Dedifferentiated amniotic fluid mesenchymal stem cell (primary cell): ENCODE measurements at regions not wholly inside any gene's neighbourhood (a gene's known extent, or its start where the extent isn't known, plus 50 kb on each side); places are given as distances from the start of the nearest gene placed in this dataset.
A peak's percentile ranks its signal among the peaks of the same experiment; 100 is the strongest.
"Not testable (repeated sequence)": the region's sequence is repeated elsewhere in the genome, so short reads cannot be mapped to it uniquely, and the experiment has no call there.

Experiments
- DNase-seq: peaks from one replicate; pipeline ENCODE4 v3.0.0-alpha.2; 2016; ENCODE audit errors: extremely low spot score

DNA sequence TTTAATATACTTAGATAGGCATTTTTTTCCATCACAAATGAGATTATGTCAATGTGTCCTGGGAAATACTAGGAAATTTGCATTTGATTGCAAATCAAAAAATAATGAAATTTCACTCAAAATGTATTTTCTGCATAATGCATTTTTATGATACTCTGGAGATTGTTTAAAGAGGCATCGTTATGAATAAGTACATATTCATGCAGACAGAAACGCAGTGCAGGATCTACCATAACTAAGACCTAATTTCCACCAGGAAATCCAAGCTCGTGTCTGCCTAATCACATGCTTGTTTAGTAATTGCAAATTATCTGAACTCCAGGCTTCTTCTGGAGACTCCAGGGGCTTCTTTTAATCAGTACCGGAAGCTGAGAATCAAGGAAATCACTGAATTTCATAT lies 163.5 kb upstream of the MXRA5 start:
- DNase-seq, result no peak

DNA sequence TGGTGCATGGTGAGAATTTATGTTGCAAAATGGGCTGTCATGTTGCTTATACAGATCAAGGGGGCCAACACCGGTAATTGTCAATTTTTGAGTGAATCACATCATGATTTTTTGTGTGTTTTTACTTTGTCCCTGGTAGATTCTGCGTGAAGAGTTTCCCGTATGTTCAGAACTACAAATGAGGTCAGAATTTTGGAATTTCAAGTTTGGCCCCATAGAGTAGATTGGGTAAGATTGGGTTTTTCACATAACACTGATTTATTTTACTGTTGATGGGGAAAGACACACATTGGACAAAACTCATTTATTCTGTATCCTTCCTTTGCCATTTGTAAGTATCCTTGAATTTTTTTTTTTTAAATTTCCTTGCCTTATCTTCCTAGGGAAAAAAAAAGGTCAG lies 158.5 kb upstream of the MXRA5 start:
- no peak for DNase-seq

- DNase-seq, result no peak
Observed at GRCh38 chrX:3501833-3502535, 155.5 kb upstream of the MXRA5 start.

- not testable (repeated sequence) for DNase-seq
Observed at GRCh38 chrX:3495836-3496769, 149.7 kb upstream of the MXRA5 start.

GRCh38 chrX:3493605-3494004 lies 147.2 kb upstream of the MXRA5 start:
- DNase-seq, result no peak

GRCh38 chrX:3485727-3486126 lies 139.3 kb upstream of the MXRA5 start:
- no peak for DNase-seq

- no peak for DNase-seq
Observed at GRCh38 chrX:3479026-3479425, 132.6 kb upstream of the MXRA5 start.

GRCh38 chrX:3476973-3477372 lies 130.5 kb upstream of the MXRA5 start:
- DNase-seq, result no peak

GRCh38 chrX:3470211-3470679 lies 123.8 kb upstream of the MXRA5 start:
- not testable (repeated sequence) for DNase-seq

- DNase-seq, result no peak
Observed at GRCh38 chrX:3468031-3468430, 121.6 kb upstream of the MXRA5 start.

DNA sequence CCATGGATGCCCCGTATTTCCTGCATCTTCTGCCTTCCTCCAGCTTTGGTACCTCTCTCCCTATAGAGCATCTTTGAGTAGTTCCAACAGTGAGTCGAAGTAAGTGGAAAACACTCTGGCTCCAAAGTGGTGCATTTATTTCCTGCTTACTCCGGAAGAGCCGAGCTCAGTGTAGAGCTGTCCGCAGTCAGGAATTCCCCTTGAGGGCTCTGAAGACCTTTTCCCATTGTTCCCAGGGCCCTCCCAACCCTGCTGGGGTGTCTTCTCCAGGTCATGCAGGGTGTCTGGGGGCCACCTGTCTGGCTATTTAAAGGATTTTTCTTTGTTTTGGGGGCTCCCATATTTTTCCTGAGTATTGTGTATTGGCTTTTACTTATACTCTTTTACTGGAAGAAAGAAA lies 118.6 kb upstream of the MXRA5 start:
- no peak for DNase-seq

GRCh38 chrX:3462166-3462508 lies 115.7 kb upstream of the MXRA5 start:
- no peak for DNase-seq

DNA sequence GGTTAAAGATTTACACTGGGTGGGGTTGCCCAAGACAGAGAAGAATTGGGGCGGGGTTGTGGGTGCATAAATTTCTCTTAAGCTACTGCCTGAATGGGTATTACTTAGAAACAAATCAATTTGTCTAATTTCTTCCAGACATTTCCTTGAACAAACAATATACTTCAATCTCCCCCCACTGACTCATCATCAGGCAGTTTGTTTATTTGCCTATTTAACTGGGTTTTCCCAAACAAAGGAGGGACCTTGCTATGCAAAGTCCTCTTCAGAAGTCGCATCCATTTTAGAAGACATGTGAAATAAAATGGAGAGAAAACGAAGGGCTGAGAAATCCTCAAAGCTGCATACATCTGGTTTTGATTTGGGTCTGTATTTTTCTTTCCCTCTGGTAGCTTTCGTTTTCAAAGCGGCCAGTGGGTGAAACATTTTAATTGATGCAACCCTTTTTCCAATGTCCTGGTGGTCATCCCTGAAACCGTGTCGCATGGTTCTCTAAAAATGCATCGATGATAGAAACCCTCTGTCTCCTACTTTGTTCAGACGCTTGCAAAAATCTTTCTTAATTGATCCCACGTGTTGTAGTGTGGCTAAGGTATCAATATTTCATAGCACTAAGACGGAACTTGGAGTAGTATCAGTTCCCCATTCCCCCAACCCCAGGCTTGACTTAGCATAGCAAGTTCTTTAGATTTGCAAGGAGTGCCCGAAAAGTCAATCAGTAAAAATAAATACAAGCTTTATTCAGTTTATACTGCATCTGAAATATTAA lies 115.1 kb upstream of the MXRA5 start:
- peak; percentile 39 for DNase-seq

DNA sequence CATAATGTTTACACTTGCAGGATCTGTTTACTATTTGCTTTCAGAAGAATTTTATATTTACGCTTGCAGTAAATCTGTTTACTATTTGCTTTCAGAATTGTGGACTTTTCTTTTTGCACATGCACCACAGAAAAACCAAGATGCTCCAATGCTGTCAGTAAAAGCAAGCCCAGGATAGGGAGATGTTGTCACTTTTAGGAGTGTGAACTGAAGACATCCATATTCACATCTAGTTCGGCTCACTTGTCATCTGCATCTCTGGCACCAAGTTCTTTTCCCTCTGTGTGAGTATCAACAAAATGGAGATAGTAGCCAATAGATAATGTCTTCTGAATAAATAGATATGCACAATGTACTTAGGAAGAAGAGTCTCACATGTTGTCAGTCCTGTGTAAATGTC lies 109.3 kb upstream of the MXRA5 start:
- DNase-seq, result no peak

DNA sequence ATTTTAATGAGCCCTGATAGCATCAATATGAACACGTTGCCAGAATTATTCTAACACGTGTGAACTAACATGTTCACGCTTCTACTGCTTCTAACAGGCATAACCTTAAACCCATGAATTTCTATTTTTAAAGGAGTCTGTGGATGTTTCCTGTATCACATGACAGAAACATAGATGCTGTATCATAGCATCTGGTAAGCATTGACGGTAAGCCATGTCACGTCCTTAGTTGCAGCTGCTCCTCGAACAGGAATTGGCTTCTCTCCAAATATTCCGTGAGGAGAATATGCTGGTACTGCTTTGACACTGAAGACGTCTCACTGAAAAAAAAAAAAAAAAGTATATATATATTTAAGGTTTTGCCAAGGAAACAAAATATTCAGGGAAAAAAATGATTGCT lies 105.1 kb upstream of the MXRA5 start:
- DNase-seq, result no peak

GRCh38 chrX:3450881-3451570 lies 104.6 kb upstream of the MXRA5 start:
- peak; percentile 46 for DNase-seq

DNA sequence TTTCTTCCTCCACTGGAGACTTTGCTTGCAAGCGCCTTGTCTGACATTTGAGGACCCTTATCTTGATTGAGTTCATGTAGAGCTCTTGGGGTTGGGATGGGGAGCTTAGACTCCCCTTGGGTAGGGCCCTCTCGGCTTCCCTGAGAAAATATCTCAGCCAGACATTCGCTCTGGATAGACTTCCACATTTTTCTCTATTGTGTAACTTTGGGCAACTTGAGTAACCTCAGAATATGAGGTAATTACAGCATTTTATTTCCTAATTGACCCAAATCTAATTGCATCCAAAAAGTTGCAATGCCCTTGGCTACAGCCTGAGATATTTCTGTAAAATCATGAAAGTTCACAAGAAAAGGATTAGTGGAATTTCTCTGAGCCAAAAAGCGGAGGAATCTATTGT lies 102.8 kb upstream of the MXRA5 start:
- peak; percentile 54 for DNase-seq

DNA sequence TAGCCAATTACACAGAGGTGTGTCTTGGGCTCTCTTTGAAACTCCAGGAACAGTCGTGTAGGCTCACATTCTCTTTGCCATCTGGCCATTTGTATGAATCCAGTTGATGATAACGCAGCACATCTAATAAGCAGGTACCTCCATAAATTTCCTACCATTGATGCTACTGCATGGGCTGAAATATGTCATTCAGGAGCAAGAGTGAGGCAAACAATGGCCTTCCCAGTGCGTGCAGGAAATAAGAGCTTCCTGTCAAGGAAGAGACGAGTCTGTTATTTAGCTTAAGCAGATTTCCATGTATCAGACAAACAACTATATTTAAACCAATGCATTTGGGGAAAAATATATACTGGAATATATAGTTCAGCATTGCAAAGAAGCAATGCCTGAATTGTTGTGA lies 102.1 kb upstream of the MXRA5 start:
- no peak for DNase-seq

DNA sequence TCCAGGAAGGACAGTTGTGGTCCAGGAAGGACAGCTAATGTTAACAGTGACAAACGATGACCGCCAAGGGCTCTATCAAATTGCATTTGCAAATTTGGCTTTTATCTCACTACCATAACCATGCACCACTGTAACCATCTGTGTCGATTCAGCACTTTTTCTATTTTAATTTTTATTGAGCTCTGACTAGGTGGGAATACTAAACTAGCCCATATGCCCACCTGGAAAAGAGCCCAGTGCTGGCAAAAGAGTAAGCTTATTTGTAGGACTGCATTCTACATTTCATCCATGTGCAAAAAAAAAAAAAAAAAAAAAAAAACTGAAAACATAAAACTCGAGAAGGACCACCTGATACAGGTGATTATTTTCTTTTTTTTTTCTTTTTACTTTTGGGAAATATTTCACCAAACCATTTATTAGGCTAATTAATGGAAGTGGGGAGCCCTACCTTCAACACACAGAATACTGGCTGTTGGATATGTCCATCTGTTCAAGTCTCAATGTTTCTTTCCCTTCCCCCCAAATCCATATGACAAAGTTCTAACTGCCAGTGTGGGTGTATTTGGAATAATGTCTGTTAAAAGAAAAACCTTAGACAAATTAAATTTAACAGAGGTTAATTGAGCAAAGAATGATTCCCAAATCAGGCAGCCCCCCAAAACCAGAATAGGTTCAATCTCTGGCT lies 99.5 kb upstream of the MXRA5 start:
- no peak for DNase-seq

DNA sequence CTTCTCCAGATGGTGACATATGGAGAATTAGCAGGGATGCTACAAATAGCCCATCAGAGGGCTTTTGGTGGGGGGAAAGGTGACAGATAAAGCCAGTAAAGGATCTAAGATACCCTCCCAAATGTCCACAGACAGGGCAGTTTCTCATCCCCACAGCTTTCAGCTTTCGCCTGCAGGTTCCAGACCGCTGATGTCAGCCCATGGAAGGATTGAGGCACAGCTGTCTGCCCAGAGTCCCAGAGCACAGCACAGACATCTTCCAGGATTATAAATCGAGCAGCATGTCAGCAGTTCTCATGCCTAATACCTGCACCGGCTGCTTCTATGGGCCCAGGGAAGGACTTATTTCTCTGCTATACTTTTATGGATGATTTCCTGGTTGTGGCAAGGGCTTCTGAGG lies 96.7 kb upstream of the MXRA5 start:
- no peak for DNase-seq

GRCh38 chrX:3442691-3443090 lies 96.2 kb upstream of the MXRA5 start:
- DNase-seq, result no peak
